Mesothelial cell of epicardium (in vitro differentiated cells): ENCODE measurements at regions not wholly inside any gene's neighbourhood (a gene's known extent, or its start where the extent isn't known, plus 50 kb on each side); places are given as distances from the start of the nearest gene placed in this dataset.
"Not testable (repeated sequence)": the region's sequence is repeated elsewhere in the genome, so short reads cannot be mapped to it uniquely, and the experiment has no call there.

Experiments used
- DNase-seq, 2 experiments: peaks; one replicate each; pipeline ENCODE4 v3.0.0; 2021; ENCODE audit warnings: low spot score in 2 of 2; ENCODE audit not compliant: unreplicated experiment in 2 of 2
- H3K27ac Mint-ChIP-seq: 2 replicates; pipeline ENCODE4 v1.8.0; 2021; ENCODE audit warnings: mixed read lengths
- H3K27me3 Mint-ChIP-seq: 2 replicates; pipeline ENCODE4 v1.8.0; 2021; ENCODE audit warnings: low read depth, mixed read lengths
- H3K36me3 Mint-ChIP-seq: 2 replicates; pipeline ENCODE4 v1.8.0; 2021; ENCODE audit warnings: mixed read lengths
- H3K4me1 Mint-ChIP-seq: 2 replicates; pipeline ENCODE4 v1.8.0; 2021; ENCODE audit warnings: mixed read lengths
- H3K4me3 Mint-ChIP-seq: 2 replicates; pipeline ENCODE4 v1.8.0; 2021; ENCODE audit warnings: mild to moderate bottlenecking, moderate library complexity, mixed read lengths
- H3K9me3 Mint-ChIP-seq: 2 replicates; pipeline ENCODE4 v1.8.0; 2021; ENCODE audit warnings: mixed read lengths
- TF ChIP-seq, protein P1 (sequence below): fragments of 200-600 bp; sonication (generic); IDR thresholded peaks from one replicate; pipeline ENCODE4 v1.5.0; 2021; ENCODE audit warnings: antibody characterized with exemption; ENCODE audit not compliant: unreplicated experiment

DNA sequence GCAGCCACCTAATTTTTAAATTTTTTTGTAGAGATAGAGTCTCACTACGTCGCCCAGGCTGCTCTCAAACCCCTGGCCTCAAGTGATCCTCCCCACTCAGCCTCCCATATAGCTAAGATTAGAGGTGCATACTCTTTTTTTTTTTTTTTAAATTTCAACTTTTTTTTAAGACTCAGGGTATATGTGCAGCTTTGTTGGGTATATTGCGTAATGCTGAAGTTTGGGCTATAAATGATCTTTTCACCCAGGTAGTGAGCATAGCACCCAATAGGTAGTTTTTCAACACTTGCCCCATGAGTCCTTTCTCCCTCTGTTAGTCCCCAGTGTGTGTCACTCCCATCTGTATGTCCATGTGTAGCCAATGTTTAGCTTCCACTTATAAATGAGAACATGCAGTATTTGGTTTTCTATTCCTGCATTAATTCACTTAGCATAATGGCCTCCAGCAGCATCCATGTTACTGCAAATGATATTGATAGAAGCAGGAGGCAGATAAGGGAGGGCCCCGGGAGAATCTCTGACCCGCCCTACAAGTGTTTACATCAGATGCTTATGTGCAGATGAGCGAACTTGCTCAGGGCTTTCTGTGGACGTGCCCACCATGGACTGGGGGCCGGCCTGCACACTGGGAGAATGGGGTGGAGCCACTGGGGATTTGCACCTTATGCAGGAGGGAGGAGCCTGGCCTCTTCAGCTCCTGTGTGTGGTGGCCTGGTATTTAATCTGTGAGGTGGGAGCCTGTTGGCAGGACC, 110.3 kb upstream of the ZKSCAN2 start:
- DNase-seq: no peak
- Mint-ChIP-seq H3K4me3 (no peak overlapping the region), H3K9me3 (peaks cover 3% of the 10 kb centered on the region), H3K36me3 (no peaks in the 10 kb centered on the region), H3K27ac (no peak overlapping the region), H3K27me3 (peaks cover 6% of the 10 kb centered on the region), H3K4me1 (no peaks in the 10 kb centered on the region)
- TF ChIP-seq, protein P1, sequence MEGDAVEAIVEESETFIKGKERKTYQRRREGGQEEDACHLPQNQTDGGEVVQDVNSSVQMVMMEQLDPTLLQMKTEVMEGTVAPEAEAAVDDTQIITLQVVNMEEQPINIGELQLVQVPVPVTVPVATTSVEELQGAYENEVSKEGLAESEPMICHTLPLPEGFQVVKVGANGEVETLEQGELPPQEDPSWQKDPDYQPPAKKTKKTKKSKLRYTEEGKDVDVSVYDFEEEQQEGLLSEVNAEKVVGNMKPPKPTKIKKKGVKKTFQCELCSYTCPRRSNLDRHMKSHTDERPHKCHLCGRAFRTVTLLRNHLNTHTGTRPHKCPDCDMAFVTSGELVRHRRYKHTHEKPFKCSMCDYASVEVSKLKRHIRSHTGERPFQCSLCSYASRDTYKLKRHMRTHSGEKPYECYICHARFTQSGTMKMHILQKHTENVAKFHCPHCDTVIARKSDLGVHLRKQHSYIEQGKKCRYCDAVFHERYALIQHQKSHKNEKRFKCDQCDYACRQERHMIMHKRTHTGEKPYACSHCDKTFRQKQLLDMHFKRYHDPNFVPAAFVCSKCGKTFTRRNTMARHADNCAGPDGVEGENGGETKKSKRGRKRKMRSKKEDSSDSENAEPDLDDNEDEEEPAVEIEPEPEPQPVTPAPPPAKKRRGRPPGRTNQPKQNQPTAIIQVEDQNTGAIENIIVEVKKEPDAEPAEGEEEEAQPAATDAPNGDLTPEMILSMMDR: no peak

DNA sequence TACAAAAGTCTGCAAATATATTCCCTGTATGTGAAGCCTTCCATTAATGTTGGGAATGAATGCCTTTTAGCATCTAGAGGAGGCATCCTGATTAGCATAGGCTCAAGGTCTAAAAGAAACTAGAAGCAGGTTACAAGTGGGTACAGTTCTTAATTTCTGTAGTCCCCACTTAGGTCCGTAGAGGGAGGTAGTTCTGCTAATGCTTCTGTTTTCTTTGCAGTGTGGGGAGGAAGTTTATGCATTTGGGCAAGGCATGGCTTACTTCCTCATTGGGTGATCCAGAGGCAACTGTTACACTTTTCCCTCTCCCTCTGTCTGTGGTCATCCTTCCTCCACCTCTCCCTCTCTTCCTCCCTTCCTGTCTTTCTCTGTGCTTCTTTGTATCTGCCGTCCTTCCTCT, 108.4 kb upstream of the ZKSCAN2 start:
- no peak for DNase-seq
- Mint-ChIP-seq H3K4me1 (no peaks in the 10 kb centered on the region), H3K36me3 (no peaks in the 10 kb centered on the region), H3K4me3 (no peak overlapping the region), H3K27me3 (peaks cover 6% of the 10 kb centered on the region), H3K27ac (no peak overlapping the region), H3K9me3 (peaks cover 3% of the 10 kb centered on the region)
- TF ChIP-seq, protein P1: no peak

DNA sequence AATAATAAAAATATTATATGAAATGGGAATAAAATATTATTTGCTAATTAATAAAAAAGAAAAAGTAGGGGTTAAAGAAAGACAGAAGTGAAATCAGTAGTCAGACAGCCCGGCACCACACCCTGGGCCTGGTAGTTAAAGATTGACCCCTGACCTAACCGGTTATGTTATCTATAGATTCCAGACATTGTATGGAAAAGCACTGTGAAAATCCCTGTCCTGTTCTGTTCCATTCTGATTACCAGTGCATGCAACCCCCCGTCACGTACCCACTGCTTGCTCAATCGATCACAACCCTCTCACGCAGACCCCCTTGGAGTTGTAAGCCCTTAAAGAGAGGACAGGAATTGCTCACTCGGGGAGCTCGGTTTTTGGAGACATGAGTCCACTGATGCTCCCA, 101.9 kb upstream of the ZKSCAN2 start:
- H3K27ac Mint-ChIP-seq, H3K27me3 Mint-ChIP-seq, H3K4me1 Mint-ChIP-seq, DNase-seq, H3K4me3 Mint-ChIP-seq, H3K9me3 Mint-ChIP-seq, H3K36me3 Mint-ChIP-seq: not testable (repeated sequence)

DNA sequence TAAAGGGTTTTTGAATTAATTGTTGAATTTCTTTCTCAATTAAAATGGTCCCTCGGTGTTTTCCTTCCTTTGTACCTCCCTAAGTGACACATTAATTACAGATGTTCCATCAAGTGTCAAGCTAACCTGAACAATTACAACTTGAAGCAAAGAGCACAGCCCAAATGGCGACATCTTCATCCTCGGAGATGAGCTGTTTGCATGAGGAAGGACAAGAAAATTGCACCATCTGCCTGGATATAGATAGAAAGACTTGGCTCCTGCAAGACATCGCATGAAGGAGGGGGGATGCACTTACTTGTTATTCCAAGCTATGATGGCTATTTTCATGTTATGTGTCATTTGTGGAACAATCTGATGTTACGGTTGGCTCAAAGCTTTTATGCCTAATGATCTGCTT, 86.4 kb upstream of the ZKSCAN2 start:
- Mint-ChIP-seq H3K4me3 (no peak overlapping the region), H3K27ac (no peak overlapping the region), H3K27me3 (peaks cover 3% of the 10 kb centered on the region), H3K4me1 (no peaks in the 10 kb centered on the region), H3K9me3 (peaks cover 11% of the 10 kb centered on the region), H3K36me3 (no peaks in the 10 kb centered on the region)
- DNase-seq: no peak
- TF ChIP-seq, protein P1: no peak

DNA sequence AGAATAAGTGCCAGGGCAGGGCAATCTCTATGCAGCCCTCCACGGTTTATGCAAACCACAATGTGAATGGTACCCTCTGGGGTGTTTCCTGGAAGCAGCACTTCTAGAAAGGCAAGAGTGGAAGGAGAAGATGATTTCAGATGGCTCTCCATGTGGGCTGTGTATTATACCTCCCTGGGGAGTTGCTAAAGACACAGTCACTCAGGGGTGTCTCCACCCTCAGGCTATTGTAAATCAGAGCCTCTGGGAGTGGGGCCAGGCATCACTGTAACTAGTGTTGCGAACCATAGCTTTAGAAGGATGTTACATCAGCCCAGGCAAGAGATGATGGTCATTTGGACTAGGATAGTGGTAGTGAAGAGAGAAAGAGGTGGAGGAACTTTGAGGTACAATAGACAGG, 83.3 kb upstream of the ZKSCAN2 start:
- Mint-ChIP-seq H3K27me3 (no peaks in the 10 kb centered on the region), H3K27ac (no peak overlapping the region)

DNA sequence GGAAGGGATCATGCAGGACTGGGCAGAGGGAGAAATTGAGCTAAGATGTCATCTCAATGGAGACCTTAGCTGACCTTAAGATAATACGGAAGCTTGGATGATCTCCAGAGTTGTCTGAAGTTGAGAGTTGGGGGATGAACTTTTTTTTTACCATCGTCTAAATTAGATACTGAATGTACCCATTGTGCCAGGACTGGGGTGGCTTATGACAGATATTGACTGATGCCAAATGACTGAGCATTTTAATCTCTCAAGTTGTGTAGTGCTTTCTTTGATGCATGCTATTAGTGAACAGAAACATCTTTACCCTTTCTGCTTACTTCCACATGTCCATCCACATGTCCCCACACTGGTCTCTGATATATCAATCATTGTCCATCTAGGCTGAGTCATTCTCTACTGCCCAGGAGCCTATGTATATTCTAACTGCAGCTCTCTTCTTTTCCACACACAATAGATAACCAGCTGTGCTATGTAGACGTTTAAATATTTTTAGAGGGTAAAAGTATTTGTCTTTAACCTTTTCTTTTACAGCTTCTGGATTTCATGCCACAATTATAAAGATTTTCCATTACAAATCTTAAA, 60.2 kb upstream of the ZKSCAN2 start:
- Mint-ChIP-seq H3K4me1 (no peaks in the 10 kb centered on the region), H3K4me3 (no peak overlapping the region), H3K27me3 (no peaks in the 10 kb centered on the region), H3K36me3 (peaks cover 23% of the 10 kb centered on the region), H3K9me3 (peaks cover 66% of the 10 kb centered on the region), H3K27ac (no peak overlapping the region)
- TF ChIP-seq, protein P1: no peak
- no peak for DNase-seq

More for the DNA sequence above, 83.3 kb upstream of the ZKSCAN2 start:
- Mint-ChIP-seq H3K4me1 (no peaks in the 10 kb centered on the region), H3K4me3 (no peak overlapping the region), H3K9me3 (peaks cover 3% of the 10 kb centered on the region), H3K36me3 (no peaks in the 10 kb centered on the region)
- no peak for DNase-seq
- TF ChIP-seq, protein P1: no peak
